ENCODE measurements at regions not wholly inside any gene's neighbourhood (a gene's known extent, or its start where the extent isn't known, plus 50 kb on each side); places are given as distances from the start of the nearest gene placed in this dataset.

DNA sequence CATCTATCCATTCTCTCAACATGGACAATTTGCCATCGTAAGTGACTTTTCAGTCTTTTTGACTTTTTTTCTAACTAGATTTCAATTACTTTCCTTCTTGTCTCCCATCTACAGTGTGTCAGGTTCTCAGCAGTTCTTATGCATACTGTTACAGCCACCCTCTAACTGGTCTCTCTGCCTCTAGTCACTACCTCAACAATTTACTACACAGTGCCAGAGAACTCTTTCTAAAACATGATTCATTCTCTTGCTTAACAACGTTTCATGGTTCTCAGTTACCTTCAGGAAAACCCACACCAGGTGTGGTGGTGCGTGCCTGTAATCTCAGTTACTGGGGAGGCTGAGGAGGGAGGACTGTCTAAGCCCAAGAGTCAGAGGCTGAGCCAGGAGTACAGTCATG, 95.4 kb downstream of the DIPK2A start:
- no peak for TF ChIP-seq FOXA1 (IDR thresholded peaks at IDR 0.05)
- no peak for TF ChIP-seq BHLHE40 (IDR thresholded peaks at IDR 0.05; ENCODE audit: borderline replicate concordance)
- TF ChIP-seq SP1 (IDR thresholded peaks at IDR 0.05), result no peak
- TF ChIP-seq FOXK2 (IDR thresholded peaks at IDR 0.05), result no peak
- no peak for TF ChIP-seq LEF1 (IDR thresholded peaks at IDR 0.05; ENCODE audit: borderline replicate concordance)
- no peak for TF ChIP-seq L3MBTL2 (conservative IDR thresholded peaks at IDR 0.05)
- TF ChIP-seq ARNT (IDR thresholded peaks at IDR 0.05), result no peak
- no peak for TF ChIP-seq FOXM1 (IDR thresholded peaks at IDR 0.05; ENCODE audit: borderline replicate concordance)
- no peak for TF ChIP-seq SUZ12 (IDR thresholded peaks at IDR 0.05)
